ENCODE measurements at regions not wholly inside any gene's neighbourhood (a gene's known extent, or its start where the extent isn't known, plus 50 kb on each side); places are given as distances from the start of the nearest gene placed in this dataset.

DNA sequence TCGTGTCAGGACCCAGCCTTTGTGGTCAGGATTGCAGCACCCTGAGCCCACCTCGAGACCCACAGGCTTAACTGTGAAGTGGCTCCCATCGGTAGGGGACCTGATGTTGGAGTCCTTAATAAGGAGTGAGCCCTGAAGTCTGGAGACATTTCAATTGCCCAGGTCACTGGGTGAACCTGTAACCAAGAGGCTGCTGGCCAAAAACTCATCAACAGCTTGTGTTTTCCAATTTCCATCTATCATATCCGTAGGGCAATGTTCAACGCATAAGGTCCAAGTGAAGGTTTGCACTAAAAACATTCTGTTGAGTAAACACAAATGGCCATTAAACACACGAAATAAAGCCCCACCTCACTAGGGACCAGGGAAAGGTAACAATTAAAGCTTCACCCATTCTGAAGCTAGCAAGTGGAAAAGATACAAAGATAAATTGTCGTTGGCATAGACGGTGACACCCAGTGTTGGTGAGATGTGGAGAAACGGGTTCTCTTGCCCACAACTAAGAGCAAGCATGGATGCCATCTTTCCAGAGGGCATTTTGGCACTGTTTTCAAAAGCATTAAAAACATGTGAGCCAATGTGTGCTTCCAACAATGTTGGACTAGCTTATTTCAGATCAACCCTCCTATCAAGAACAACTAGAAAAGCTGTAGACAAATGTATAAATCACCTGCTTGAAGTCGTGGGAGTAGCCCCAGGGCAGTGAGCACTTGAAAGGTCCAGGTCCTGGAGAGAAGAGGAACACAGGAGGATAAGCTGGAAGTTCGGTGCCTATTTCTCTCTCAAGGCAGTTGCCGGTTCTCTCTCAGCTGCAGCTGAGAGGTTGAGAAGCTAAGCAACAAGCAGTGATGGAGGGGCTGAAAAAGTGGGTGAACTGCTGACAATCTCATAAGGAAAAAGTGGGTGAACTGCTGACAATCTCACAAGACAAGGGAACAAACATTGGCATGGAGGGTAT lies 56.3 kb upstream of the PCSK6 start:
- TF ChIP-seq, protein P1, sequence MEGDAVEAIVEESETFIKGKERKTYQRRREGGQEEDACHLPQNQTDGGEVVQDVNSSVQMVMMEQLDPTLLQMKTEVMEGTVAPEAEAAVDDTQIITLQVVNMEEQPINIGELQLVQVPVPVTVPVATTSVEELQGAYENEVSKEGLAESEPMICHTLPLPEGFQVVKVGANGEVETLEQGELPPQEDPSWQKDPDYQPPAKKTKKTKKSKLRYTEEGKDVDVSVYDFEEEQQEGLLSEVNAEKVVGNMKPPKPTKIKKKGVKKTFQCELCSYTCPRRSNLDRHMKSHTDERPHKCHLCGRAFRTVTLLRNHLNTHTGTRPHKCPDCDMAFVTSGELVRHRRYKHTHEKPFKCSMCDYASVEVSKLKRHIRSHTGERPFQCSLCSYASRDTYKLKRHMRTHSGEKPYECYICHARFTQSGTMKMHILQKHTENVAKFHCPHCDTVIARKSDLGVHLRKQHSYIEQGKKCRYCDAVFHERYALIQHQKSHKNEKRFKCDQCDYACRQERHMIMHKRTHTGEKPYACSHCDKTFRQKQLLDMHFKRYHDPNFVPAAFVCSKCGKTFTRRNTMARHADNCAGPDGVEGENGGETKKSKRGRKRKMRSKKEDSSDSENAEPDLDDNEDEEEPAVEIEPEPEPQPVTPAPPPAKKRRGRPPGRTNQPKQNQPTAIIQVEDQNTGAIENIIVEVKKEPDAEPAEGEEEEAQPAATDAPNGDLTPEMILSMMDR (IDR thresholded peaks at IDR 0.05), result no peak
- no peak for TF ChIP-seq EP300 (IDR thresholded peaks at IDR 0.05)
- no peak for TF ChIP-seq POLR2AphosphoS5 (IDR thresholded peaks at IDR 0.05)
- no peak for TF ChIP-seq POLR2A (IDR thresholded peaks at IDR 0.05)
